Adrenal gland (tissue), 5 donors: ENCODE measurements at regions not wholly inside any gene's neighbourhood (a gene's known extent, or its start where the extent isn't known, plus 50 kb on each side); places are given as distances from the start of the nearest gene placed in this dataset.

Source experiments
- POLR2A ChIP-seq, 2 donors: fragments of 450-650 bp; IDR thresholded peaks; one replicate each; pipeline ENCODE4 v1.6.1; 2017; ENCODE audit warnings: antibody characterized with exemption in 2 of 2, mild to moderate bottlenecking in 2 of 2, moderate library complexity in 1 of 2
- TF ChIP-seq, protein P1 (sequence below), 6 experiments: fragments of 450-650 bp in 4 of 6; fragments of 200-600 bp in 2 of 6; sonication (generic) in 1 of 6; IDR thresholded peaks; 1 replicate in 5 of 6; 2 replicates in 1 of 6; pipeline versions ENCODE4 v1.5.1 to v1.8.0; 2016 to 2021; ENCODE audit warnings: antibody characterized with exemption in 6 of 6, mild to moderate bottlenecking in 2 of 6, moderate library complexity in 1 of 6
- donor health status: DM: no; HTN: no; CAD: no.

DNA sequence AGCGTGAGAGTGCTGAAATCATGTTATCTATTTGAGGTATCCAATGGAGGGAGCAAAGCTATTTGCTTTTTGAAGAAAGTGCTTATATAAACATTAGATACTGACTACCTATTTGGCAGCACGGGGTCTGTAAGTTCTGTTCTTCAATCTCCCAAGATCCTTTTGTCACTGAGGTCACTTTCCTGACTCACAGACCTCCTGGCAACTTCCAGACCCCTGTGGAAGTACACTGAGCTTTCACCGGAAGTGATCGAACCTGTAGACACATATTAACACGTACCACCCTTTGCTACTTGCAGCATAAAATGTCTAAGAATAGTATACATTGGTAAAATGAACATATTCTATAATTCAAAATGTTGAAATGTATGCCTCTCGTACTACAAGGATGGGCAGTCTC is 452.6 kb upstream of the ST6GAL2 start:
- TF ChIP-seq, protein P1, sequence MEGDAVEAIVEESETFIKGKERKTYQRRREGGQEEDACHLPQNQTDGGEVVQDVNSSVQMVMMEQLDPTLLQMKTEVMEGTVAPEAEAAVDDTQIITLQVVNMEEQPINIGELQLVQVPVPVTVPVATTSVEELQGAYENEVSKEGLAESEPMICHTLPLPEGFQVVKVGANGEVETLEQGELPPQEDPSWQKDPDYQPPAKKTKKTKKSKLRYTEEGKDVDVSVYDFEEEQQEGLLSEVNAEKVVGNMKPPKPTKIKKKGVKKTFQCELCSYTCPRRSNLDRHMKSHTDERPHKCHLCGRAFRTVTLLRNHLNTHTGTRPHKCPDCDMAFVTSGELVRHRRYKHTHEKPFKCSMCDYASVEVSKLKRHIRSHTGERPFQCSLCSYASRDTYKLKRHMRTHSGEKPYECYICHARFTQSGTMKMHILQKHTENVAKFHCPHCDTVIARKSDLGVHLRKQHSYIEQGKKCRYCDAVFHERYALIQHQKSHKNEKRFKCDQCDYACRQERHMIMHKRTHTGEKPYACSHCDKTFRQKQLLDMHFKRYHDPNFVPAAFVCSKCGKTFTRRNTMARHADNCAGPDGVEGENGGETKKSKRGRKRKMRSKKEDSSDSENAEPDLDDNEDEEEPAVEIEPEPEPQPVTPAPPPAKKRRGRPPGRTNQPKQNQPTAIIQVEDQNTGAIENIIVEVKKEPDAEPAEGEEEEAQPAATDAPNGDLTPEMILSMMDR (IDR thresholded peaks at IDR 0.05): no peak
- TF ChIP-seq POLR2A (IDR thresholded peaks at IDR 0.05): no peak
